ENCODE measurements at regions not wholly inside any gene's neighbourhood (a gene's known extent, or its start where the extent isn't known, plus 50 kb on each side); places are given as distances from the start of the nearest gene placed in this dataset.

- DNase-seq, result no peak
- Mint-ChIP-seq H3K36me3 (ENCODE audit: low read depth) (no peaks in the 10 kb centered on the region), H3K9me3 (no peaks in the 10 kb centered on the region), H3K27ac (no peak overlapping the region), H3K4me3 (no peak overlapping the region), H3K27me3 (ENCODE audit: insufficient read depth) (peaks cover 2% of the 10 kb centered on the region; the same call in 1 of the 2 replicates), H3K4me1 (ENCODE audit: low read depth) (no peaks in the 10 kb centered on the region)
- TF ChIP-seq CTCF (IDR thresholded peaks at IDR 0.05), result no peak
Observed at GRCh38 chr9:13412331-13412730, 132.8 kb upstream of the MPDZ start.

GRCh38 chr9:13411791-13412190 lies 132.3 kb upstream of the MPDZ start:
- Mint-ChIP-seq H3K4me3 (no peak overlapping the region), H3K27ac (no peak overlapping the region), H3K9me3 (no peaks in the 10 kb centered on the region), H3K36me3 (ENCODE audit: low read depth) (no peaks in the 10 kb centered on the region), H3K4me1 (ENCODE audit: low read depth) (no peaks in the 10 kb centered on the region), H3K27me3 (ENCODE audit: insufficient read depth) (peaks cover 2% of the 10 kb centered on the region; the same call in 1 of the 2 replicates)
- DNase-seq, result no peak
- no peak for TF ChIP-seq CTCF (IDR thresholded peaks at IDR 0.05)

- peaks cover 2% of the 10 kb centered on the region; the same call in 1 of the 2 replicates for H3K27me3 Mint-ChIP-seq (ENCODE audit: insufficient read depth)
- no peaks in the 10 kb centered on the region for H3K4me1 Mint-ChIP-seq (ENCODE audit: low read depth)
- H3K27ac Mint-ChIP-seq, result no peak overlapping the region
- H3K9me3 Mint-ChIP-seq, result no peaks in the 10 kb centered on the region
- no peak overlapping the region for H3K4me3 Mint-ChIP-seq
- H3K36me3 Mint-ChIP-seq (ENCODE audit: low read depth), result no peaks in the 10 kb centered on the region
- no peak for TF ChIP-seq CTCF (IDR thresholded peaks at IDR 0.05)
- DNase-seq, result peak; percentile 12
Observed at GRCh38 chr9:13410566-13411031, 131.1 kb upstream of the MPDZ start.

- Mint-ChIP-seq H3K4me3 (no peak overlapping the region), H3K4me1 (ENCODE audit: low read depth) (no peaks in the 10 kb centered on the region), H3K9me3 (no peaks in the 10 kb centered on the region), H3K27ac (no peak overlapping the region), H3K27me3 (ENCODE audit: insufficient read depth) (no peaks in the 10 kb centered on the region; the same call in 1 of the 2 replicates), H3K36me3 (ENCODE audit: low read depth) (no peaks in the 10 kb centered on the region)
- TF ChIP-seq CTCF (IDR thresholded peaks at IDR 0.05), result no peak
- DNase-seq, result no peak
Observed at GRCh38 chr9:13397661-13398060, 118.2 kb upstream of the MPDZ start.

- no peaks in the 10 kb centered on the region for H3K4me1 Mint-ChIP-seq (ENCODE audit: low read depth)
- H3K27ac Mint-ChIP-seq, result no peak overlapping the region
- no peak overlapping the region for H3K4me3 Mint-ChIP-seq
- no peaks in the 10 kb centered on the region for H3K36me3 Mint-ChIP-seq (ENCODE audit: low read depth)
- TF ChIP-seq CTCF (IDR thresholded peaks at IDR 0.05), result no peak
- DNase-seq, result no peak
- H3K9me3 Mint-ChIP-seq, result no peaks in the 10 kb centered on the region
- H3K27me3 Mint-ChIP-seq (ENCODE audit: insufficient read depth), result no peaks in the 10 kb centered on the region; the same call in 1 of the 2 replicates
Observed at GRCh38 chr9:13397220-13397619, 117.7 kb upstream of the MPDZ start.

GRCh38 chr9:13396418-13396817 lies 116.9 kb upstream of the MPDZ start:
- Mint-ChIP-seq H3K27ac (no peak overlapping the region), H3K9me3 (peaks cover 3% of the 10 kb centered on the region), H3K4me3 (no peak overlapping the region), H3K4me1 (ENCODE audit: low read depth) (no peaks in the 10 kb centered on the region), H3K36me3 (ENCODE audit: low read depth) (no peaks in the 10 kb centered on the region), H3K27me3 (ENCODE audit: insufficient read depth) (no peaks in the 10 kb centered on the region; the same call in 1 of the 2 replicates)
- no peak for TF ChIP-seq CTCF (IDR thresholded peaks at IDR 0.05)
- no peak for DNase-seq
